GM19397 (cell line): ENCODE measurements at regions not wholly inside any gene's neighbourhood (a gene's known extent, or its start where the extent isn't known, plus 50 kb on each side); places are given as distances from the start of the nearest gene placed in this dataset.
"Not testable (repeated sequence)": the region's sequence is repeated elsewhere in the genome, so short reads cannot be mapped to it uniquely, and the experiment has no call there.

Source experiments
- ATAC-seq: cut with Tn5 transposase; IDR thresholded peaks from one replicate; pipeline ENCODE4 v1.9.1; 2021; ENCODE audit warnings: mild to moderate bottlenecking, moderate library complexity; ENCODE audit not compliant: unreplicated experiment

DNA sequence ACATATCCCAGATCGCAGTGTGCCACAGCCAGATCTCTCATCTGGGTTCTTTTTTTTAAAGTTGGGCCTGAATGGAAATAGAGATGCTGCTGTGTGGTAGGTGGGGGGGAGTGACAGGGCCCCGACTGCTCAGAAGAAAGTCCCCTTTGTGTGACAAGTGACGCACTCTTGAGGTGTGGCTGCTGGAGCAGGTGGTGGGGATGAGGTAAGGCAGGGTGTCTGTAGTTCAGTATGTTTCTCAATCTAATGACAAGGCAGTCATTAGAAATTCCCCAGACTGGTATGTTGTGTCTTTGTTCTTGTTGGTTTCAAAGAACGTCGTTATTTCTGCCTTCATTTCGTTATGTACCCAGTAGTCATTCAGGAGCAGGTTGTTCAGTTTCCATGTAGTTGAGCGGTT, 128.8 kb upstream of the TACR1 start:
- ATAC-seq = no peak

DNA sequence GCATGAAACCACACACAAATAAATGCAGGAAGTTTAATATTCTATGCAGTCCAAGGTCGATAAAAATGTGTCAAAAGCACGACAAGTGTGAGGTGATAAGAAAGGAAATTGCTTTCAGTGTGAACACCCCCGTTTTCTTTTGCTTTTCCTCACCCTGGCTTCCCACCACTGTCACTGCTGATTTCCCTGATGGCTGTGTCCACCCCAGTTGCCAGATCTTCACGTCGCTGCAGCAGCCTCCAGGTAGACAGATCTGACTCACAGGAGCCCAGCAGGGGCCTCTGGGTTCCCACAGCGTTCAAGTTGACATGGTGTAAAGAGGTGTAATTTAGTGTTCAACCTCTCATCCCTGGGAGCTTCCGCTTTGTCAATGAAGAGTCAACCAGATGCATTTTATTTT, 128.0 kb upstream of the TACR1 start:
- ATAC-seq = no peak

DNA sequence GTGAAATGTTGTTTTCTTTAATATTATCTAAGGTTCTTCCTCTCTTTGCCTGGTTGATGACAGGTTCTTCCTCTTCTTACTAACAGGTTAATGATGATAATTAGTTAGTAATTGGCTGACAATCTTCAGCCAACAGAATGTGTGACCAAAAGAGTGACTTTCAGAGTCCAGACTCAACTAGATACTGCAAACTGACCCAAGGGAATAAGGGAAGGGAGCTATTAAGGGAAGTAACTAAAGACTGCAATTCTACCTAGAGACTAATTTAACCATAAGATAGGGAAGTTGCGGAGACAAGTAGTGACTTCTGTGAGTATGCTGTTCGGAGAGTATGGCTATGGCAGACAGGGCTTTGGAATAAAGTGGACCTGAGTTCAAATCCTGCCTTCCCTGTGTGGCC, 127.3 kb upstream of the TACR1 start:
- no peak for ATAC-seq

DNA sequence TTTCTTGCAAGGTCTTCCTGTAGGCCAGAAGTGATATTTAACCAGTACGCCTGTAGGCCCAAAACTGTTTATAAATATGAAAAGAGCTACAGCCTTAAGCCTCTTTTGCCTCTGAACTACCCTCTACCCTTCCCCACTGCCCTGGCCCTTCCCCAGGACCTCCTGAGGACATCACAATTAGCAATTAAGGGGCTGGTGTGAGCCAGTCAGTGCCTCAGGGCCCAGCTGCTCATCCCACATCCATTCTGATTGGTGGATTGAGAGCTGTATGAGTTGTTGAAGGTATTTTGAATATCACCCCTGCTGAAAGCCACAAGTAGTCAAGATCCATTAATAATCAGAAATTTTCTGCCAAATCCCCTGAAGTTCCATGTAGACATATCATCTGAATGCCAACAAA, 126.3 kb upstream of the TACR1 start:
- ATAC-seq = no peak

DNA sequence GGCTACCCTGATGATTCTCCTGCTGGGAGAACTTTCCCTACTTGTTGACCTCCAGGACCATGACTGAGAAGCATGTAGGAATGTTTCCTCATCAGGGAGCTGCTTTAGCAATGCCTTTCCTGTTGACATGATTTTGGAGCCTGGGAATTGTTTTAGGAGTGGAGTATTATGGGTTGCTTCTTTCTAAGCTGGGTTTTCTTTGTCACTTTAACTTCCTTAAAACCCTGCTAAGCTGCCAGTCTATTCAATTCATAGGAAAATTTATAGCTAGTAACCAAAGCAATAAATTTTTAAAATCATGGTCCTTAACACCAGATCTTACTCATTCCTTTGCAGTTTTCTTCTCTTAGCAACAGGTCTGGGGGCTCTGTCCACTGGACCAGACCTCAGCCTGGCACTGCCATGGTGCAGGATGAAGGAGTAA, 125.6 kb upstream of the TACR1 start:
- ATAC-seq = no peak

DNA sequence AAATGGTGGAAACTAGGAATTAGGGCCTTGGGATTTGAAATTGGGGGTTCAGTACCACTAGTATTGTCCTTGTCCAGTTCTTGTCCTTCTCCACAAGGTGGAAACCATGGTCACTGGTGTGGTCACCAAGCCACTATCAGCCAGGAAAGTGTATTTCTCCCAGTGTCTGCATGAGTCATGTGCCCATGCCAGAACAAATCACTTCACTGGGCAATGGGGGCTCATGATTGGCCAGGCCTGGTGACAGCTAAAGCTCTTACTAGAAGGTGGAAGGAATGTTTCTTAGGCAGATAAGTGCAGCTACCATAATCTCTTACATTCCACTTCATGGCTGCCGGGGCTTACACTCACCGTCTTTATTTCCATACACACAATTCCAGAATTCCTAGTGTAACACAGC, 124.8 kb upstream of the TACR1 start:
- no peak for ATAC-seq

DNA sequence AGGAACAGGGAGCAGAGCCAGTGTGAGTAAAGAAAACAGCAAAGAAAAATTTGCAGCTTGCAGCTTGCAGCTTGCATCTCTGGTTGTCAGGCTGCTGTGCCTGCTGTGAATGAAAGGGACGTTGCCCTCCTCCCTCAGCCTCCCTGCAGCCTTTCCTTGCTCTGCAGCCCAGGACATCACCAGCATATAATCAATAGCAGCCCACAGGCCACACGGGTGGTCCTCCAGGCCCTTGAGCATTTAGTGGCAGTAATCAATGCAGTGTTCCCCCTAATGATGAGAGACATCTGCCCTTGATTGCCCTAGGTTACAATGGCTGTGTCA, 122.2 kb upstream of the TACR1 start:
- ATAC-seq = no peak

DNA sequence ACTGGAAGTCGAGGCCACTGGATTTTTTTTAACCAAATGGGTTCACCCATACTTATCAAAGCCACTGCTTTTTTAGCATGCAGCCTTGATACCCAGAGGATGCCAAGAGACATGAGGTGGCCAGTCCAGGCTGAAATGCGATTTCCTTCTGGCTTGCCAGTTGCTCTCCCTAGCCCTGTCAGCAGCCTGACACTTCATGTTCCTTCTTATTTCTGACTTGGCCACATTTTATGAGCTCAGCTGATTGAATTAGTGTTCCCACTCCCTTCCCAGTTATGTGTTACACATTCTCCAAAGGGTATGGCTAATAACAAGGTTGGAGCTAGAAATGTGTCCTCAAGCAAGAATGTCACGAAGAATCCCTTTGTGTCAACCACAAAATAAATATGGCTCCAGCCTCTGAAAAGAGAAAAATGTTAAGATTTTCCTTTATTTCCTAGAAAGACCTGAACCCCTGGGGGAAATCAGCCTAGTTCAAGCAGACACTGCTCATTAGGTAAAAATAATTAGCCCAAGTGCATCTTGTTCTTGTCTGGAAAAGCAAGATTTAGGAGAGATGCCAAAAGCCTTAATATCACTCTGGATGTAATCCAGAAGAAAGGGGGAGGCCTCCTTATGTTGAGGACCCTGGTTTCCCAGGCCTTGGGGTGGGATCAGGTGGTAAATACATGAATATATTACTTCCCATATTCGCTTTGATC, 121.7 kb upstream of the TACR1 start:
- ATAC-seq = no peak

DNA sequence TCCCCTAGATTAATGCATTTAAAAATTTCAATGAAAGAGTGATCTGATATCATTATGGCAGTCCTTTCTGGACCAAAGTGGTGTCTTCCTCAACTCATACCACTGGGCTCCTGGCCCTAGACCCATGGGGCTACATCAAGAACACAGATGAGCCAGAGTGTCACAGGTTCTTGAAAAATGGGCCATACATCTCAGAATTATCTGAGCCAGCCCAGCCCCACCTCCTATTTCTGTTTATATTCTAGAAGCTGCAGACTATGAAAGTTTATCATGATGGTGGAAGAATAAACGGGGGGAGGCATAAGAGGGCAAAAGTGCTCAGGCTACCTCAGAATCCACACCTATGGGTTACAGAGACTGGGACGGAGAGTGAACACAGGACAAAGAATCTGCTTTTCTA, 120.6 kb upstream of the TACR1 start:
- no peak for ATAC-seq

DNA sequence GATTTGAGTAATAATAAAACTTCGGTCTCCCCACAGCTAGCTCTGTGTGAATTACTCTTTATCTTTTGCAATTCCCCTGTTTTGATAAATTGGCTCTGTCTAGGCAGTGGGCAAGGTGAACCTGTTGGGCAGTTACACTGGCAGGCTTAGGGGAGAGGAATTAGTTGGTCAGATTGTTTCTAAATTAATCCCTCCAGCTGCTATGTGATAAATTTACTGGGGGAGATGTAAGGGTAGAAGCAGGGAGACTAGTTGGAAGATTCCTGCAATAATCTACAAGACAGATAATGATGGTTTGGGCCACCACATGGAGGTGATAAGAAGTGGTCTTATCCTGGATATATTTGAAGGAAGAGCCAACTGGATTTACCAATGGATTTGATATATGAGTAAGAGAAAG, 118.5 kb upstream of the TACR1 start:
- no peak for ATAC-seq

DNA sequence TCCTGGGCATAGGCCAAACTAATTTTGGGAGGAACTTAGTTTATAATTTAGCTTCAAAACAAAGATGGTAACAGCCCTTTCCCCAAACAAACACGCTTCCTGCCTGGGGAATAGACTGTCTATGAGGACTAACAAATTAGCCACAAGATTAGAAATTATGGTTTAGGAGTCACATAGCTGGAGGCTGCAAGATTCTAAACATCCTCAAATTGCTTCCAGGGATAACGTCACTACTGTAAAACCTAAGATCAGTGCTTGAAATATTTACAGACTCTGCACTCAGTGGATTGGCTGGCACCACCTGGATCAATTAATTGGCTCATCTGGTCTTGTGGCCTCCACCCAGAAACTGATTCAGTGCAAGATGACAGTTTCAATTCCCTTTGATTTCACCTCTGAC, 118.0 kb upstream of the TACR1 start:
- ATAC-seq = no peak

DNA sequence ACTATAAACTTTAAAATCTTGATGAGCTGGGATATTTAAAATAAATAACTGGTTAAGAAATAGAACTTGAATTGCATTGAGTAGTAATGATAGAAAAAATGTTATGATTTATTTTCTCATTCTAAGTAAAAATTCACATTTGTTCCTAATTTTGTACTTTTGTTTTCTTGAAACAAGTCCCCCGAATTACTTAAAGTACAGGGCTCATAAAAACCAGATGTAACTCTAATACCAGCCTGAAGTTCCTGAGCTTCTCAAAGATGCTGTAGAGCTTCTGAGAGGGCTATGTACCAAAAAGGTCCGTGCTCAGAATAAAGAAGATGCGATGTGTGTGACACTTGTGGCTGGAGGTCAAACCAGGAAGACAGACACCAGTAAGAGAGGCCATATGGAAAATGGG, 116.1 kb upstream of the TACR1 start:
- ATAC-seq = no peak

DNA sequence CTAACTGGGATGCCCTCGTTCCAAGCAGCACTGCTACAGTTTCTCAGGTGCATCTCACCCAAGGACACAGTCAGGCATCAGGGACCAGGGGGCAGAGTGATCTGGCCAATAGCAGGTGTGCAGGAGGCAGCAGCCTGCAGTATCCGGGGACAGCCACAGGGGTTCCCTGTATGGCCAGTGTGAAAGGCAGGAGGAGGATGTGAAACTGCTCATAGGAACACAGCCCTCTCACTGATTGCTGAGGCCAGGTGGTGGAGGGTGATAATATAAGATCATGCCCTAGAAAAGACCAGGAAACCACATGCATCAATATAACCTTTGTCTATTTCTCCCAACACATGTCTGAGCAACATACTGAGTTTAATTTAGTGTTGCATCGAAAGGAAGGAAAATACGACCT, 112.7 kb upstream of the TACR1 start:
- peak; percentile 100 for ATAC-seq

DNA sequence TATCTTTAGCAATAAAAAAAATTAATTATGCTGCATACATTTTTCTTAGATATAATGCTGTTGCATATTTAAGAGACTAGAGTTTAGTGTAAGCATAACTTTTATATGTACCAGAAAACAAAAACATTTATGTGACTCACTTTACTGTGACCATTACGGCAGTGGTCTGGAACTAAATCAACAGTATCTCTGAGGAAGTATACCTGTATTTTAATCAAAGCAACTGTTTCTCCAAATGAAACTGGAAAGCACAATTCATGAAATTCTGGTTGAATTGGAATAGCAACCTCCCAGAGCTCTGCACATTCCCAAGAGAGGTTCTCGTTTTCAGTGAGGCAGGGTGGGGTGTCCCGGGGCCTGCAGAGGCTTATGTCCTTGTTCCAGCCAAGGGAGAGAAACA, 112.2 kb upstream of the TACR1 start:
- ATAC-seq = no peak

DNA sequence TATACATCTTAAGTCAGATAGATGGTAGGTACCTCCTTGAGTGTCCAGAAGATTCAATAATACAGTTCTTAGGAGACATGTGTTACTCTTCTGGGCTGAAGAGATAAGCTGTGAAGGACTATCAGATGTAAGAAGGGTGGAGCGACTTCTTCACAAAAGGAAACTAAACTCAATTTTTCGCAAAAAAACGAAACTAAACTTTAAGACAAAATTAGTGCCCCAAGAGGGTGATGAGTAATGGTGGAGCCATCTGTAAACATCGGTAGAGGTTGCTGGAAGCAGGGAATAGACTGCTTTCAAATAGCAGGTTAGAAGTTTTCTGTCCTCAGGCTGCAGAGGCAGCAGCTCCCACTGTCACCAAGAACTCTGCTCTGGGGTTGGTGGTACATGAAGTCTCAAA, 111.6 kb upstream of the TACR1 start:
- ATAC-seq = no peak

DNA sequence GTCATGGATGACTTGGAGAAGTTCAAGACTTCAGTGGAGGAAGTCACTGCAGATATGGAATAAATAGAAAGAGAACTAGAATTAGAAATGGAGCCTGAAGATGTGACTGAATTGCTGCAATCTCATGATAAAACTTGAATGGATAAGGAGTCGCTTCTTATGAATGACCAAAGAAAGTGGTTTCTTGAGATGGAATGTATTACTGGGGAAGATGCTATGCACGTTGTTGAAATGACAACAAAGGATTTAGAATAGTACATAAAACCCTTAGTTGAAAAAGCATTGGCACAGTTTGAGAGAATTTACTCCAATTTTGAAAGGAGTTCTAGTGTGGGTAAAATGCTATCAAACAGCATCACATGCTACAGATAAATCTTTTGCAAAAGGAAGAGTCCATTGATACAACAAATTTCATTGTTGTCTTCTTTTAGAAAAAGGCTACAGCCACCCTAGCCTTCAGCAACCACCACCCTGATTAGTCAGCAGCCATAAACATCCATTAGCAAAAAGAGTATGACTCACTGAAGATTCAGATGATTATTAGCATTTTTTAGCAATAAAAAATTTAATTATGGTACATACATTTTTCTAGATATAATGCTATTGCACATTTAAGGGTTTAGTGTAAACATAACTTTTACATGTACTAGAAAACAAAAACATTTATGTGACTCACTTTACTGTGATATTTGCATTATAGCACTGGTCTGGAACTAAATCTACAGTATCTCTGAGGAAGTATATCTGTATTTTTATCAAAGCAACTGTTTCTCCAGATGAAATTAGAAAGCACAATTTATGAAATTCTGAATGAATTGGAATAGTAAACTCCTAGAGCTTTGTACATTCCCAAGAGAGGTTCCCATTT, 110.5 kb upstream of the TACR1 start:
- no peak for ATAC-seq

DNA sequence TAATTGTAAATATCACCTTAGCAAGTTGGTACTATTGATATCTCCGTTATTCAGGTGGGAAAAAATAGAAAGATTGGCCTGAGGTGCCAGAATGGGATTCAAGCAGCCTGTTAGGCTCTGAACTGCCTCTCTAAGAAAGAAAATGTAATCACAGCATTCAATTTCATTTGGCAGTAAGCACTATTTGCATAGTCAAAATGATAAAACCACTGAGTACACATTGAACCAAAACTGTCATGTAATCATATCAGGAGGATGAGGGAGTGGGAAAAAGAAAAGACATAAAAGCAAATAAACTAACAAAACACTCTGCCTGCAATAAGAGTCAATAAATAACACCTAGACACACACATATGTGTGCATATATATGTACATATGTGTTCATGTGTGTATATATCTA, 103.9 kb upstream of the TACR1 start:
- ATAC-seq = no peak

DNA sequence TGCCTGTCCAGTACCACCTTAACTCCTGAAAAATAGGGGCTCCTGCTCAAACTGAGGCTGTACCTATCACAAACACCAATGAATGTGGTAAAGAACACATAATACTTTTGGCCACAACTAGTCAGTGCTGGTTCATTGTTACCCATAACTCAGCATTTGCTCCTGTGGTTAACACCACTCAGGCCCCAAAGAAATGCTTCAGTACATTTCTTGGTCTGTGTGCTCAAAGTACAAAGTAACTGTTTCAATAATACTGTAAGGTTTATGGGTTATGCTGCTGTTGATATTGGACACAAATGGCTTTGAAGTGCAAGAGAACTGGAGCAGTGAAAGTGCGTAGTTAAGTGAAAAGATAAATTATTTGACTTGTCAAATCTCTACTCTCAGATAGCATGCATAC, 95.0 kb upstream of the TACR1 start:
- ATAC-seq = no peak

DNA sequence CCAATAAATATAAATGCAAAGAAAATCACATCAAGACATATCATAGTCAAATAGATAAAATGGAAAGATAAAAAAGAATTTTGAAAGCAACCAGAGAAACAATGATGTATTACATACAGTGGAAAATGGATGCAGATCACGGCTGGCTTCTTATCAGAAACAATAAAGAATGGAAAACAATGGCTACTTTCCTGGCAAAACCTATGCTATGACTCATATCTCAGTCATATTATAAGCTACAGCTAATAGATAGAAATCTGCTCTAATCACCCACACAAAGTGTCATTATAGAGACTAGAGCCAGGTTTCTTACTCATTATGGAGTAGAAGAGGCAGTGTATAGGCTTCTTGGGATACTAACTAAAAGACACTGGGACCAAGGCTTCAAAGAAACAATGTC, 93.5 kb upstream of the TACR1 start:
- no peak for ATAC-seq

DNA sequence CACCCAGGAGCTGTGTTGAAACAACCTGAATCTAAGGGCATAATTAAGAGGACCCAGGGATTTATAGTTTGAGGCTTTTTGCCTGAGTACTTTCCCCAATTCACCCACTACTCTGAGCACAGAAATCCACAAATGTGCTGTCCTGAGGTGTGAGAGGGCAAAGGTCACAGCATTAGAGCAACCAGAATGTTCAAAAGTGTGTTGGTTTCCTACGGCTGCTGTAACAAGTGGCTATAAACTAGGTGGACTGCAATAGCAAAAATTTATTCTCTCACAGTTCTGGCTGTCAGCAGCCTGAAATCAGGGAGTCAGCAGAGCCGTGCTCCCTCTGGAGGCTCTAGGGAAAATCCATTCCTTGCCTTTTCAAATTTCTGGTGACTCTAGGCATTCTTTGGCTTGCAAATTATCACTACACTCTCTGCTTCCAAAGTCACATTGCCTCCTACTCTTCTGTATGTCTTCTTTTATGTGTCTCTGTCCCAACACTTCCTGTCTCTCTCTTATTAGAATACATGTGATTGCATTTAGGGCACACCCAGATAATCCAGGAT, 91.4 kb upstream of the TACR1 start:
- ATAC-seq = no peak

DNA sequence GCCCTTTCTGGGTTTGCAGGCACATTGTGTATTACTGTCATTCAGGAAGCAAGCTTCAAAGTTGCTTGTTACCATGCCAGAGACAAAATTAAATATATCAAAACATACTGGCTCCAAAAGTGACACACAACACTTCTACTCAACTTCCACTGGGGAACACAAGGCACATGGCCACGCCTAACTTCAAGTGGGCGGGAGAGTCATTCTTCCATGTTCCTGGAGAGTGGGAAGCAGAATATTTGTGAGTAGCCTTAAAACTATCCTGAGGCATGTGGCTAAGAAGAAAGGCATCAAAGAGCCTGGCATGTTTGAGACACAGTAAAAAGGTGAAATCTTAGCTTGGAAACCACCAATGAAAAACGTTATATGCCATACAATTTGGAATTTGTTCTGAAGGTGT, 90.5 kb upstream of the TACR1 start:
- ATAC-seq = no peak

DNA sequence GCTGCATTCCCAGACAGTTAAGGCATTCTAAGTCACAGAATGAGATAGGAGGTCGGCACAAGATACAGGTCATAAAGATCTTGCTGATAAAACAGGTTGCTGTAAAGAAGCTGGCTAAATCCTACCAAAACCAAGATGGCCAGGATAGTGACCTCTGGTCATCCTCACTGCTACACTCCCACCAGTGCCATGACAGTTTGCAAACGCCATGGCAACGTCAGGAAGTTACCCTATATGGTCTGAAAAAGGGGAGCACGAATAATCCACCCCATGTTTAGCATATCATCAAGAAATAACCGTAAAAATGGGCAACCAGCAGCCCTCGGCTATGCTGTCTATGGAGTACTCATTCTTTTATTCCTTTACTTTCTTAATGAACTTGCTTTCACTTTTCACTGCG, 89.9 kb upstream of the TACR1 start:
- not testable (repeated sequence) for ATAC-seq
